ENCODE measurements at regions not wholly inside any gene's neighbourhood (a gene's known extent, or its start where the extent isn't known, plus 50 kb on each side); places are given as distances from the start of the nearest gene placed in this dataset.

GRCh38 chr5:56359809-56360685 lies 126.9 kb upstream of the ANKRD55 start:
- Histone ChIP-seq H2AFZ (ENCODE audit: low read depth) (no peak overlapping the region), H3K27ac (ENCODE audit: low read depth in 2 of 2, low read length in 1 of 2) (no peak overlapping the region), H3K4me3 (ENCODE audit: low read depth in 2 of 2, low read length in 1 of 2) (no peak overlapping the region), H3K9me2 (no peaks in the 10 kb centered on the region), H3K79me2 (ENCODE audit: insufficient read depth) (no peaks in the 10 kb centered on the region), H3K36me3 (replicated peaks in 1 of 2; ENCODE audit: control insufficient read depth in 1 of 2, insufficient read depth in 2 of 2, low read length in 1 of 2) (no peaks in the 10 kb centered on the region), H3K9ac (no peak overlapping the region), H3K4me2 (no peak overlapping the region), H3K4me1 (ENCODE audit: control insufficient read depth in 1 of 2, insufficient read depth in 2 of 2, low read depth in 1 of 2, low read length in 1 of 2) (peaks cover 0 to 6% of the 10 kb centered on the region in 2 experiments; a peak in 1 of 4 replicates), H4K20me1 (ENCODE audit: insufficient read depth) (no peaks in the 10 kb centered on the region), H3F3A (replicated peaks; ENCODE audit: insufficient read depth) (no peaks in the 10 kb centered on the region), H3K9me3 (no peaks in the 10 kb centered on the region), H3K27me3 (ENCODE audit: insufficient read depth) (no peaks in the 10 kb centered on the region)
- ChIA-PET POLR2A (no interaction called here), CTCF (no interaction called here)
- WGBS (ENCODE audit: low lambda C conversion rate) = 80% methylated on average over 7 of the region's 7 CpGs
- no peak for DNase-seq
- TF ChIP-seq POLR2AphosphoS5 (IDR thresholded peaks at IDR 0.05; ENCODE audit: low read depth, low read length) = no peak
- TF ChIP-seq SMC3 (IDR thresholded peaks at IDR 0.05; ENCODE audit: low read depth, low read length) = no peak
- TF ChIP-seq REST (IDR thresholded peaks at IDR 0.05; ENCODE audit: low read depth, low read length) = no peak
- TF ChIP-seq GABPA (IDR thresholded peaks at IDR 0.05; ENCODE audit: low read depth) = no peak
- no peak for TF ChIP-seq ELF1 (IDR thresholded peaks at IDR 0.05)
- no peak for TF ChIP-seq IRF3 (IDR thresholded peaks at IDR 0.05; ENCODE audit: low read depth, low read length)
- no peak for TF ChIP-seq EP300 (IDR thresholded peaks at IDR 0.05; ENCODE audit: borderline replicate concordance in 1 of 2, low read depth in 1 of 2, low read length in 1 of 2)
- TF ChIP-seq TCF12 (IDR thresholded peaks at IDR 0.05) = no peak
- TF ChIP-seq ZBTB33 (IDR thresholded peaks at IDR 0.05; ENCODE audit: borderline replicate concordance, low read depth) = no peak
- no peak for TF ChIP-seq TEAD4 (IDR thresholded peaks at IDR 0.05; ENCODE audit: borderline replicate concordance, insufficient read depth)
- no peak for TF ChIP-seq PBX3 (IDR thresholded peaks at IDR 0.05)
